Esophagus muscularis mucosa (tissue), 4 donors: ENCODE measurements at regions not wholly inside any gene's neighbourhood (a gene's known extent, or its start where the extent isn't known, plus 50 kb on each side); places are given as distances from the start of the nearest gene placed in this dataset.
"Not testable (repeated sequence)": the region's sequence is repeated elsewhere in the genome, so short reads cannot be mapped to it uniquely, and the experiment has no call there.

Source experiments
- DNase-seq: peaks from one replicate; pipeline ENCODE4 v3.0.0-alpha.2; 2017; ENCODE audit errors: extremely low spot score
- H3K27ac ChIP-seq, 4 donors: fragments of 200-600 bp; sonication (generic); replicated peaks in 1 of 4; 1 replicate in 3 of 4; 2 replicates in 1 of 4; pipeline ENCODE4 v1.5.1; 2016 to 2019; ENCODE audit warnings: mild to moderate bottlenecking in 1 of 4
- H3K27me3 ChIP-seq, 4 donors: fragments of 200-600 bp; sonication (generic); one replicate each; pipeline versions ENCODE4 v1.5.1 to v1.6.0; 2016 to 2019
- H3K36me3 ChIP-seq, 4 donors: fragments of 200-600 bp; sonication (generic); one replicate each; pipeline ENCODE4 v1.5.1; 2016 to 2019
- H3K4me1 ChIP-seq, 4 donors: fragments of 200-600 bp; sonication (generic); one replicate each; pipeline ENCODE4 v1.5.1; 2016 to 2019
- H3K4me3 ChIP-seq, 4 donors: fragments of 200-600 bp; sonication (generic); 1 replicate in 2 of 4; 2 replicates in 2 of 4; pipeline ENCODE4 v1.5.1; 2016 to 2019; ENCODE audit warnings: mild to moderate bottlenecking in 4 of 4, moderate library complexity in 1 of 4
- H3K9me3 ChIP-seq, 4 donors: fragments of 200-600 bp; sonication (generic); 1 replicate in 3 of 4; 2 replicates in 1 of 4; pipeline ENCODE4 v1.5.1; 2016 to 2019
- EP300 ChIP-seq: sonication (generic); formaldehyde crosslinking; IDR thresholded peaks from one replicate; pipeline ENCODE4 v1.6.1; 2017; ENCODE audit warnings: antibody characterized with exemption
- POLR2A ChIP-seq: fragments of 450-650 bp; IDR thresholded peaks from one replicate; pipeline ENCODE4 v1.6.1; 2017; ENCODE audit warnings: antibody characterized with exemption, moderate library complexity, mild to moderate bottlenecking, low read depth
- POLR2AphosphoS5 ChIP-seq, 2 donors: sonication (generic); formaldehyde crosslinking; IDR thresholded peaks; one replicate each; pipeline ENCODE4 v1.6.1; 2017; ENCODE audit warnings: antibody characterized with exemption in 2 of 2
- WGBS: methylation state at CpG from one replicate; pipeline ENCODE4 v1.1.5; 2018; 5-methylcytosine and 5-hydroxymethylcytosine counted together
- intact Hi-C: fragments of 100-400 bp; cut with DNase I; formaldehyde crosslinking; loops from one replicate; pipeline ENCODE4 v1.15.1; 2023
- TF ChIP-seq, protein P1 (sequence below), 3 experiments: fragments of 200-600 bp in 2 of 3; fragments of 450-650 bp in 1 of 3; sonication (generic) in 2 of 3; IDR thresholded peaks; one replicate each; pipeline ENCODE4 v1.5.1; 2017 to 2019; ENCODE audit warnings: antibody characterized with exemption in 3 of 3, mild to moderate bottlenecking in 2 of 3, moderate library complexity in 1 of 3

DNA sequence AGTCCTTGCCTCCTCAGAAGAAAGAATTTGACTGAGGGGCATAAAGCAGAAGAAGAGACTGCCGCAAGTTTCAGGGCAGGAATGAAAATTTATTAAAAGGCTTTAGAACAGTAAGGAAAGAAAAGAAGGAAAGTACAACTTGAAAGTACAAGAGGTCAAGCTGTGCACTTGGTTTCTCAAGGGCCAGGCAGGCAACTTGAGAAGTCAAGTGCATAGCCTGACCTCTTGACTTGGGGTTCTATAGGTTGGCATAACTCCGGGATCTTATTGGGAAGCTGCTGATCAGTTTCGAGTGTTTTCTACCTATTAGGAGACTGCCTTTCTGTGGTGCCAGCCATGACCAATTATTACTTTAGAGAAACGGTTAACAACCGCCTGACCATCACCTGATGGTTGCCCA, 237.0 kb upstream of the RGS17 start:
- intact Hi-C loops = no loop called here
- Histone ChIP-seq H3K36me3 (no peaks in the 10 kb centered on the region), H3K4me1 (no peaks in the 10 kb centered on the region), H3K4me3 (no peak overlapping the region), H3K27ac (no peak overlapping the region), H3K9me3 (no peaks in the 10 kb centered on the region), H3K27me3 (no peaks in the 10 kb centered on the region)
- no peak for TF ChIP-seq EP300
- TF ChIP-seq, protein P1, sequence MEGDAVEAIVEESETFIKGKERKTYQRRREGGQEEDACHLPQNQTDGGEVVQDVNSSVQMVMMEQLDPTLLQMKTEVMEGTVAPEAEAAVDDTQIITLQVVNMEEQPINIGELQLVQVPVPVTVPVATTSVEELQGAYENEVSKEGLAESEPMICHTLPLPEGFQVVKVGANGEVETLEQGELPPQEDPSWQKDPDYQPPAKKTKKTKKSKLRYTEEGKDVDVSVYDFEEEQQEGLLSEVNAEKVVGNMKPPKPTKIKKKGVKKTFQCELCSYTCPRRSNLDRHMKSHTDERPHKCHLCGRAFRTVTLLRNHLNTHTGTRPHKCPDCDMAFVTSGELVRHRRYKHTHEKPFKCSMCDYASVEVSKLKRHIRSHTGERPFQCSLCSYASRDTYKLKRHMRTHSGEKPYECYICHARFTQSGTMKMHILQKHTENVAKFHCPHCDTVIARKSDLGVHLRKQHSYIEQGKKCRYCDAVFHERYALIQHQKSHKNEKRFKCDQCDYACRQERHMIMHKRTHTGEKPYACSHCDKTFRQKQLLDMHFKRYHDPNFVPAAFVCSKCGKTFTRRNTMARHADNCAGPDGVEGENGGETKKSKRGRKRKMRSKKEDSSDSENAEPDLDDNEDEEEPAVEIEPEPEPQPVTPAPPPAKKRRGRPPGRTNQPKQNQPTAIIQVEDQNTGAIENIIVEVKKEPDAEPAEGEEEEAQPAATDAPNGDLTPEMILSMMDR (IDR thresholded peaks at IDR 0.05) = no peak
- no peak for TF ChIP-seq POLR2A
- DNase-seq = no peak
- 70% methylated on average over 5 of the region's 5 CpGs for WGBS

DNA sequence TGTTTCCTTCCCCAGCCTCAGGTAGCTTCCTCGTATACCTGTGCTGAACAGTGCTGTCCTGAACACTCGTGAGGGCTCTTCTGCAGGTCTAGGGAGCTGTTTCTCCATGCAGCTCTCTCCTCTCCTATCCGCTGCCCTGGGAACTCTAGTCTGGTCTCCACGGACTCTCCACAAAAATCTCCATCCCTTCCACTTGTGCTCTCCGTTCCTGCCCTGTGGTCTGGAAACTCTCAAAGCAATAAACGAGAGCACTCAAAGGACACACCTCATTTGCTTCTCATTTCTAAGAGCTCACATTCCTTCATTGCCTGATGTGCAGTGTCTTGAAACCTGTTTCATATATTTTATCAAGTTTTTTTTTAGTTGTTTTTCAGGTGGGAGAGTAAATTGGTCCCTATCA, 235.9 kb upstream of the RGS17 start:
- TF ChIP-seq POLR2A = no peak
- TF ChIP-seq POLR2AphosphoS5 (IDR thresholded peaks at IDR 0.05) = no peak
- no peak for TF ChIP-seq EP300
- TF ChIP-seq, protein P1 (IDR thresholded peaks at IDR 0.05) = no peak
- Histone ChIP-seq H3K4me1 (no peaks in the 10 kb centered on the region), H3K9me3 (no peaks in the 10 kb centered on the region), H3K36me3 (no peaks in the 10 kb centered on the region), H3K27ac (no peak overlapping the region), H3K27me3 (no peaks in the 10 kb centered on the region), H3K4me3 (no peak overlapping the region)
- no peak for DNase-seq
- WGBS = 84% methylated on average over 6 of the region's 6 CpGs
- intact Hi-C loops = no loop called here

DNA sequence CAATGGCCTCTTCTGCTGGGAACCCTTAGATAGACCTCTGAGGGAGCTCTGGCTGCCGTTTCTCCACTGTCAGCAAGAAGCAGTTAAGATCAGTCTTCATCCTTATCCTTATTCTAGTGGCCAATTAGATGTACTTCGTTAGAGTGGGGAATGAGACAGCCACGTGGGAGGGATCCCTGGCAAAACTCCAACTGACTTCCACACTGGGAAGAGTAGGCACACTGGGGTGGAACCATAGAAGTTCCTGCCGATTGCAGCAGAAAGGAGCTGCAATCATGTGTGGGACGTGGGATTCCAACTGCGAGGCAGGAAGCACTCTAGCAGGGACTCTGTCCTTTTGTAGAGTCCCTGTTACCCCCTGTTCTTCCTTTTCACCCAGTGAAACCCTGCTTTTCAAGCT, 226.3 kb upstream of the RGS17 start:
- H3K9me3 ChIP-seq = no peaks in the 10 kb centered on the region
- no peak overlapping the region for H3K27ac ChIP-seq
- no peaks in the 10 kb centered on the region for H3K27me3 ChIP-seq
- H3K36me3 ChIP-seq = no peaks in the 10 kb centered on the region
- 71% methylated on average over 6 of the region's 6 CpGs for WGBS
- TF ChIP-seq POLR2A = no peak
- no peak overlapping the region for H3K4me3 ChIP-seq
- no peaks in the 10 kb centered on the region for H3K4me1 ChIP-seq
- DNase-seq = no peak
- intact Hi-C loops = no loop called here

DNA sequence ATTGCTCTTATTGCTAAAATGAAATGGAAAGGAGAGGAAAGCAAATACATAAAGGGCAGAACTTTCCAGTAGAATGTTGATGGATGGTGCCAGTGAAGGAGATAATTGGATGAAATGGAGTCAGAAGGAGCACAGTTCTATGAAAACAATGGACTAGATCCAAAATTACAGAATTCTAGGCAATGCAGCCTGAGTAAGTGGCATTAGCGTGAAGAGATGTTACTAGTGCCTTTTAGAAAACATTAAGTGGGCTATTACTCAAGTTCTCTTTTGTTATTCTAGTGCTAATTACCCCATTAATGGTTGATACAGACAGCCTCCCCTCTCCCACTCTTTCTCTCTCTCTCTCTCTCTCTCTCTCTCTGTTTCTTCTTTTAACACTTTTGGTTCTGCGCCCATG, 209.5 kb upstream of the RGS17 start:
- Histone ChIP-seq H3K27ac (no peak overlapping the region), H3K36me3 (no peaks in the 10 kb centered on the region), H3K9me3 (peaks cover 0 to 3% (median 0%) of the 10 kb centered on the region in 4 donors), H3K4me1 (no peaks in the 10 kb centered on the region), H3K4me3 (no peak overlapping the region), H3K27me3 (no peaks in the 10 kb centered on the region)
- 79% methylated on average over 2 of the region's 2 CpGs for WGBS
- intact Hi-C loops = no loop called here
- no peak for DNase-seq
- TF ChIP-seq, protein P1 (IDR thresholded peaks at IDR 0.05) = no peak
- no peak for TF ChIP-seq POLR2AphosphoS5 (IDR thresholded peaks at IDR 0.05)
- no peak for TF ChIP-seq EP300
- TF ChIP-seq POLR2A = no peak

DNA sequence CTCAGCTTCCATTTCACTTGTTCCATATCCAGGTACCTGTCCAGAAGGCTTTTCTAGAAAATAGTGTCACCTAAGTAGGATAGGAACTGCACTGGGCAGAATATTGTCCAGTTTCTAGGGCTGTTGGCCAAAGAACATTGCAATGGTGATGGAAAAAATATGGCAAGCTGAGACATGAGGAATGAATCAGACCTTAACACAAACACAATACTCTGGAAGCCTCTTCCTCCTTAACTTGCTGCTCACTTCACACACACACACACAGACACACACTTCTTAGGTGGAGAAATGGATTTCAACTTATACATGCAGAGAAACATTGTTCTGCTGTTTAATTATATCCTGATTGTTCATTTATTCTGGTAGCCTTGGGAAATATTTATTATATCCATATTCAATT, 203.0 kb upstream of the RGS17 start:
- TF ChIP-seq, protein P1 (IDR thresholded peaks at IDR 0.05) = no peak
- Histone ChIP-seq H3K36me3 (no peaks in the 10 kb centered on the region), H3K4me3 (no peak overlapping the region), H3K9me3 (peaks cover 0 to 3% (median 0%) of the 10 kb centered on the region in 4 donors), H3K27me3 (no peaks in the 10 kb centered on the region), H3K4me1 (no peaks in the 10 kb centered on the region), H3K27ac (no peak overlapping the region)
- intact Hi-C loops = no loop called here
- no peak for DNase-seq

DNA sequence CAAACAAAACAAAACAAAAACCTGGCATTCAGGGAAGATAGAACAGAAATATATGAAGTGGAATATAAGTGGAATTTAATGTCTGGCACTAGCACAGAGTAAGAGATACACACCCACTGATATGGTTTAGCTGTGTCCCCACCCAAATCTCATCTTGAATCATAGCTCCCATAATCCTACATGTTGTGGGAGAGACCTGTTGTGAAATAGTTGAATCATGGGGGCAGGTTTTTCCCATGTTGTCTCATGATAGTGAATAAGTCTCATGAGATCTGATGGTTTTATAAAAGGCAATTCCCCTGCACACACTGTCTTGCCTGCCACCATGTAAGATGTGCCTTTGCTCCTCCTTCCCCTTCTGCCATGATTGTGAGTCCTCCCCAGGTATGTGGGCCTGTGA, 200.1 kb upstream of the RGS17 start:
- H3K27me3 ChIP-seq, H3K4me1 ChIP-seq, H3K4me3 ChIP-seq, intact Hi-C loops, DNase-seq, H3K9me3 ChIP-seq, H3K36me3 ChIP-seq, H3K27ac ChIP-seq: not testable (repeated sequence)
